ENCODE measurements at regions not wholly inside any gene's neighbourhood (a gene's known extent, or its start where the extent isn't known, plus 50 kb on each side); places are given as distances from the start of the nearest gene placed in this dataset.

DNA sequence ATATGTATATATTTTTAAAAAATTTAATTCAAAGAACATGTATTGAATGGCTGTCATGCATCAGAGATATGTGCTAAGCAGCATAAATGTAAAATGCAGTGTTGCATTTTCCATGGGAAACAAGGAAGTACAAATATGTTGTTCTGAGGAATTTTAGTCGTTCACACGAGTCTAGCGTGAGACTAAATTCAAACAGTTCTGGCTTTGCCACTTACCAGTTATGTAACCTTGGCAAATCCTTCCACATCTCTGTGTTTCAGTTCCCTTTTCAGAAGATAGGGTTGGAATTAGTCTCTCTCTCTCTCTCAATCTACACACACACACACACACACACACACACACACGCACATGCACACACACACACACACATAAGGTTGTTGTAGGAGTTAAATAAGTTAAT lies 305.4 kb downstream of the UTRN start:
- Histone ChIP-seq H3K79me2 (ENCODE audit: low read length) (no peaks in the 10 kb centered on the region), H3K4me3 (ENCODE audit: low read length) (no peak overlapping the region), H3K27me3 (ENCODE audit: low read length) (no peaks in the 10 kb centered on the region), H3K27ac (ENCODE audit: low read length) (no peak overlapping the region), H2AFZ (ENCODE audit: low read length) (no peak overlapping the region), H3K9ac (ENCODE audit: low read length) (no peak overlapping the region), H3K9me2 (replicated peaks; ENCODE audit: insufficient read depth, low read length) (no peaks in the 10 kb centered on the region), H3K36me3 (ENCODE audit: insufficient read depth, low read length) (no peaks in the 10 kb centered on the region), H3K9me3 (ENCODE audit: low read length) (no peaks in the 10 kb centered on the region), H4K20me1 (ENCODE audit: insufficient read depth, low read depth, low read length) (no peaks in the 10 kb centered on the region), H3K4me2 (ENCODE audit: low read depth, low read length, poor library complexity, severe bottlenecking) (no peak overlapping the region), H3K4me1 (ENCODE audit: low read length) (peaks cover 4% of the 10 kb centered on the region; the same call in 1 of the 2 replicates)
- DNase-seq = no peak

GRCh38 chr6:144593392-144593791 lies 308.3 kb downstream of the UTRN start:
- Histone ChIP-seq H3K36me3 (ENCODE audit: insufficient read depth, low read length) (no peaks in the 10 kb centered on the region), H3K4me2 (ENCODE audit: low read depth, low read length, poor library complexity, severe bottlenecking) (no peak overlapping the region), H3K9ac (ENCODE audit: low read length) (no peak overlapping the region), H3K9me3 (ENCODE audit: low read length) (no peaks in the 10 kb centered on the region), H3K79me2 (ENCODE audit: low read length) (no peaks in the 10 kb centered on the region), H3K27ac (ENCODE audit: low read length) (no peak overlapping the region), H3K27me3 (ENCODE audit: low read length) (no peaks in the 10 kb centered on the region), H4K20me1 (ENCODE audit: insufficient read depth, low read depth, low read length) (no peaks in the 10 kb centered on the region), H3K9me2 (replicated peaks; ENCODE audit: insufficient read depth, low read length) (no peaks in the 10 kb centered on the region), H2AFZ (ENCODE audit: low read length) (no peak overlapping the region), H3K4me1 (ENCODE audit: low read length) (no peaks in the 10 kb centered on the region), H3K4me3 (ENCODE audit: low read length) (no peak overlapping the region)
- no peak for DNase-seq

GRCh38 chr6:144594585-144594984 lies 309.4 kb downstream of the UTRN start:
- no peak overlapping the region for H3K4me2 ChIP-seq (ENCODE audit: low read depth, low read length, poor library complexity, severe bottlenecking)
- DNase-seq = no peak
- H3K9ac ChIP-seq (ENCODE audit: low read length) = no peak overlapping the region
- H3K4me3 ChIP-seq (ENCODE audit: low read length) = no peak overlapping the region
- no peaks in the 10 kb centered on the region for H3K4me1 ChIP-seq (ENCODE audit: low read length)
- no peaks in the 10 kb centered on the region for H3K9me2 ChIP-seq (replicated peaks; ENCODE audit: insufficient read depth, low read length)
- H3K36me3 ChIP-seq (ENCODE audit: insufficient read depth, low read length) = no peaks in the 10 kb centered on the region
- H3K79me2 ChIP-seq (ENCODE audit: low read length) = no peaks in the 10 kb centered on the region
- no peak overlapping the region for H2AFZ ChIP-seq (ENCODE audit: low read length)
- H3K9me3 ChIP-seq (ENCODE audit: low read length) = no peaks in the 10 kb centered on the region
- H3K27me3 ChIP-seq (ENCODE audit: low read length) = no peaks in the 10 kb centered on the region
- no peaks in the 10 kb centered on the region for H4K20me1 ChIP-seq (ENCODE audit: insufficient read depth, low read depth, low read length)
- H3K27ac ChIP-seq (ENCODE audit: low read length) = no peak overlapping the region

GRCh38 chr6:144595266-144595665 lies 310.1 kb downstream of the UTRN start:
- Histone ChIP-seq H3K4me1 (ENCODE audit: low read length) (no peaks in the 10 kb centered on the region), H3K9ac (ENCODE audit: low read length) (no peak overlapping the region), H3K27ac (ENCODE audit: low read length) (no peak overlapping the region), H2AFZ (ENCODE audit: low read length) (no peak overlapping the region), H3K4me2 (ENCODE audit: low read depth, low read length, poor library complexity, severe bottlenecking) (no peak overlapping the region), H3K79me2 (ENCODE audit: low read length) (no peaks in the 10 kb centered on the region), H3K36me3 (ENCODE audit: insufficient read depth, low read length) (no peaks in the 10 kb centered on the region), H3K9me3 (ENCODE audit: low read length) (no peaks in the 10 kb centered on the region), H3K4me3 (ENCODE audit: low read length) (no peak overlapping the region), H4K20me1 (ENCODE audit: insufficient read depth, low read depth, low read length) (no peaks in the 10 kb centered on the region), H3K27me3 (ENCODE audit: low read length) (no peaks in the 10 kb centered on the region), H3K9me2 (replicated peaks; ENCODE audit: insufficient read depth, low read length) (no peaks in the 10 kb centered on the region)
- no peak for DNase-seq

DNA sequence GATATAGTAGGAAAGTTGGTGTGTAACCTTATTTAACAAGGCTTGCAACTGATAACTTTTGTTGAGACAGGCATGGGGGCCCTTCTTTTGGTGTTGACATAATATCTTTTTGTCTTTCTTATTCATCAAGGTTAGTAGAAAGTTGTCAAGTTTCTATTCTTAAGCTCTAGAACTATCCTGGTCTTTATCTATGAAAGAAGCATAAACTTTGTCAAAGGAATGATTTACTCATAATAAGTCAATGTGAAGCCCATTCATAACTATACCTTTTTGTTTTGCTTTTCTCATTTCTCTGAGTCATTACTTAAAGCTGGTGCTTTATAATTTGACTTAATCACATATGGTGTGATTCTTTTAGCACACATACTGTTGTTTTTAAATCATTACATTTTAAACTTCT lies 312.4 kb downstream of the UTRN start:
- Histone ChIP-seq H3K4me1 (ENCODE audit: low read length) (no peaks in the 10 kb centered on the region), H3K9ac (ENCODE audit: low read length) (no peak overlapping the region), H3K4me3 (ENCODE audit: low read length) (no peak overlapping the region), H3K9me3 (ENCODE audit: low read length) (no peaks in the 10 kb centered on the region), H3K36me3 (ENCODE audit: insufficient read depth, low read length) (no peaks in the 10 kb centered on the region), H3K27ac (ENCODE audit: low read length) (no peak overlapping the region), H2AFZ (ENCODE audit: low read length) (no peak overlapping the region), H3K27me3 (ENCODE audit: low read length) (no peaks in the 10 kb centered on the region), H3K9me2 (replicated peaks; ENCODE audit: insufficient read depth, low read length) (no peaks in the 10 kb centered on the region), H4K20me1 (ENCODE audit: insufficient read depth, low read depth, low read length) (no peaks in the 10 kb centered on the region), H3K79me2 (ENCODE audit: low read length) (no peaks in the 10 kb centered on the region), H3K4me2 (ENCODE audit: low read depth, low read length, poor library complexity, severe bottlenecking) (no peak overlapping the region)
- DNase-seq = no peak

DNA sequence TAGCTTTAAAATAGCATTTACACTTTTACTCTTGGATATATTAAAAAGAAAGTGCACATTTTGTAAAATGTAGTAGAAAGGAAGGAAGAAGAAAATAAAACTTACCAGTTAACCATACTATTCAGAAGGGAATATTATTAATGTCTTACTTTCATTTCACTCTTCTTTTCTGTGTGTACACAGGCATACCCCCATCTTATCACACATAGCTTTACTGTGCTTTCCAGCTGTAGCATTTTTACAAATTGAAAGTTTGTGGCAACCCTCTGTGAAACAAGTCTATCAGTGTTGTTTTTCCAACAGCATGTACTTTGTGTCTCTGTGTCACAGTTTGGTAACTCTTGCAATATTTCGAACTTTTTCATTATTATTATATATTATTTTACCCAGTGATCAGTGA lies 314.5 kb downstream of the UTRN start:
- H4K20me1 ChIP-seq (ENCODE audit: insufficient read depth, low read depth, low read length) = no peaks in the 10 kb centered on the region
- no peak for DNase-seq
- H3K27me3 ChIP-seq (ENCODE audit: low read length) = no peaks in the 10 kb centered on the region
- H3K9me3 ChIP-seq (ENCODE audit: low read length) = no peaks in the 10 kb centered on the region
- H3K27ac ChIP-seq (ENCODE audit: low read length) = no peak overlapping the region
- no peak overlapping the region for H3K4me2 ChIP-seq (ENCODE audit: low read depth, low read length, poor library complexity, severe bottlenecking)
- no peaks in the 10 kb centered on the region for H3K79me2 ChIP-seq (ENCODE audit: low read length)
- no peak overlapping the region for H3K9ac ChIP-seq (ENCODE audit: low read length)
- H2AFZ ChIP-seq (ENCODE audit: low read length) = no peak overlapping the region
- no peaks in the 10 kb centered on the region for H3K4me1 ChIP-seq (ENCODE audit: low read length)
- H3K4me3 ChIP-seq (ENCODE audit: low read length) = no peak overlapping the region
- H3K9me2 ChIP-seq (replicated peaks; ENCODE audit: insufficient read depth, low read length) = no peaks in the 10 kb centered on the region
- H3K36me3 ChIP-seq (ENCODE audit: insufficient read depth, low read length) = no peaks in the 10 kb centered on the region

- H3K9me3 ChIP-seq (ENCODE audit: low read length) = no peaks in the 10 kb centered on the region
- no peak overlapping the region for H3K4me3 ChIP-seq (ENCODE audit: low read length)
- H4K20me1 ChIP-seq (ENCODE audit: insufficient read depth, low read depth, low read length) = no peaks in the 10 kb centered on the region
- no peaks in the 10 kb centered on the region for H3K27me3 ChIP-seq (ENCODE audit: low read length)
- H3K9ac ChIP-seq (ENCODE audit: low read length) = no peak overlapping the region
- H3K79me2 ChIP-seq (ENCODE audit: low read length) = no peaks in the 10 kb centered on the region
- no peaks in the 10 kb centered on the region for H3K36me3 ChIP-seq (ENCODE audit: insufficient read depth, low read length)
- H3K9me2 ChIP-seq (replicated peaks; ENCODE audit: insufficient read depth, low read length) = no peaks in the 10 kb centered on the region
- DNase-seq = no peak
- no peak overlapping the region for H3K27ac ChIP-seq (ENCODE audit: low read length)
- H3K4me1 ChIP-seq (ENCODE audit: low read length) = no peaks in the 10 kb centered on the region
- no peak overlapping the region for H2AFZ ChIP-seq (ENCODE audit: low read length)
- no peak overlapping the region for H3K4me2 ChIP-seq (ENCODE audit: low read depth, low read length, poor library complexity, severe bottlenecking)
These were observed 316.1 kb downstream of the UTRN start for GRCh38 chr6:144601221-144601620.

DNA sequence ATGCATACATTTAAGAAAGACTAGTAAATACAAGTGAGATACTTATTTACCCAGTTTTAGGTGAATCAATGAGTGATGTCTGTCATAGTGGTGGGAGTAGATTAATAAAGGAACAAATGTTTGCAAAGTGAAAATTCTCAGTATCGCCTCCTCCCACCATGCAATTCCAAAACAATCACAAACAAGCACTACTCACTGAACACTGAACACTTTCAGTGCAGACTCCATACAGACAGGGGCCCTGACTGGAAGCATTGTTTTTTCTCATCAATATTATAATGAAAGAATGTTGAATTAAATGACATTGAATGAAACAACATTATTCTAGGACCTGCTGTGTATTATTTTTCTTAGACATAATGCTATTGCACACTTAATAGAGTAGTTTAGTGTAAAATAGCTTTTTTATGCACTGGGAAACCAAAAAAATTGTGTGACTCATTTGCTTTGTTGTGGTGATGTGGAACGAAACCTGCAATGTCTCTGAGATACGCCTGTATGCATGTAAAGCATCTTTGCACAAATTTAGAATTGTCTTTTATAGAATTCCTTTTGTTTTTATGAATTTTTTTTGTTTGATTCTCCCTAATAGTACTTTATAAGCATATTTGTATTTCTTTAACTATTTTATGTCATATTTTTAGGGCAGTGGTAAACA lies 317.5 kb downstream of the UTRN start:
- H2AFZ ChIP-seq (ENCODE audit: low read length) = no peak overlapping the region
- H3K9ac ChIP-seq (ENCODE audit: low read length) = no peak overlapping the region
- no peaks in the 10 kb centered on the region for H4K20me1 ChIP-seq (ENCODE audit: insufficient read depth, low read depth, low read length)
- H3K27me3 ChIP-seq (ENCODE audit: low read length) = no peaks in the 10 kb centered on the region
- no peak overlapping the region for H3K4me3 ChIP-seq (ENCODE audit: low read length)
- no peaks in the 10 kb centered on the region for H3K4me1 ChIP-seq (ENCODE audit: low read length)
- H3K27ac ChIP-seq (ENCODE audit: low read length) = no peak overlapping the region
- no peaks in the 10 kb centered on the region for H3K79me2 ChIP-seq (ENCODE audit: low read length)
- DNase-seq = no peak
- H3K36me3 ChIP-seq (ENCODE audit: insufficient read depth, low read length) = no peaks in the 10 kb centered on the region
- H3K9me2 ChIP-seq (replicated peaks; ENCODE audit: insufficient read depth, low read length) = no peaks in the 10 kb centered on the region
- H3K4me2 ChIP-seq (ENCODE audit: low read depth, low read length, poor library complexity, severe bottlenecking) = no peak overlapping the region
- H3K9me3 ChIP-seq (ENCODE audit: low read length) = no peaks in the 10 kb centered on the region

DNA sequence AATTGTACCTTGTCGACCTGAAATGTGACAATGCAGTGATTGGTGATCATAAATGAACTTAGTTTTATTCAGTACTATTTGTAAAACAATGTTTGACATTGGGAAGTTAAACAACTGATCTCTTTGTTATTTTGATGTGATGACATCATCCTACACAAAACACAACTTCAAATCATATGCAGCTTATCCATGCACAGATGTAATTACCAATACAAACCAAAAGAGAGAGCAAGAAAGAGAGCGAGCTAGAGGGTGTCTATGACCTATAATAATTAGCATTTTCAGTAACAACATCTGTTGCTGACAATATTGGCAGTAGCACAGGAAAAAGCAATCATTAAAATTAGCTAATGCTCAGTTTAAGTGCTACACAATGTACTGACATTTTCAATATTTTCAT lies 320.9 kb downstream of the UTRN start:
- Histone ChIP-seq H4K20me1 (ENCODE audit: insufficient read depth, low read depth, low read length) (no peaks in the 10 kb centered on the region), H3K9ac (ENCODE audit: low read length) (no peak overlapping the region), H3K4me3 (ENCODE audit: low read length) (no peak overlapping the region), H3K4me2 (ENCODE audit: low read depth, low read length, poor library complexity, severe bottlenecking) (no peak overlapping the region), H3K27ac (ENCODE audit: low read length) (no peak overlapping the region), H3K36me3 (ENCODE audit: insufficient read depth, low read length) (no peaks in the 10 kb centered on the region), H3K27me3 (ENCODE audit: low read length) (no peaks in the 10 kb centered on the region), H3K9me2 (replicated peaks; ENCODE audit: insufficient read depth, low read length) (no peaks in the 10 kb centered on the region), H3K79me2 (ENCODE audit: low read length) (no peaks in the 10 kb centered on the region), H3K4me1 (ENCODE audit: low read length) (no peaks in the 10 kb centered on the region), H2AFZ (ENCODE audit: low read length) (no peak overlapping the region), H3K9me3 (ENCODE audit: low read length) (no peaks in the 10 kb centered on the region)
- DNase-seq = no peak
